ENCODE measurements at regions not wholly inside any gene's neighbourhood (a gene's known extent, or its start where the extent isn't known, plus 50 kb on each side); places are given as distances from the start of the nearest gene placed in this dataset.

GRCh38 chr4:3715855-3716630 is 50.1 kb upstream of the ADRA2C start:
- DNase-seq (ENCODE audit: low spot score): no peak

GRCh38 chr4:3715061-3715854 is 50.9 kb upstream of the ADRA2C start:
- no peak for DNase-seq (ENCODE audit: low spot score)

GRCh38 chr4:3714642-3715001 is 51.6 kb upstream of the ADRA2C start:
- no peak for DNase-seq (ENCODE audit: low spot score)

DNA sequence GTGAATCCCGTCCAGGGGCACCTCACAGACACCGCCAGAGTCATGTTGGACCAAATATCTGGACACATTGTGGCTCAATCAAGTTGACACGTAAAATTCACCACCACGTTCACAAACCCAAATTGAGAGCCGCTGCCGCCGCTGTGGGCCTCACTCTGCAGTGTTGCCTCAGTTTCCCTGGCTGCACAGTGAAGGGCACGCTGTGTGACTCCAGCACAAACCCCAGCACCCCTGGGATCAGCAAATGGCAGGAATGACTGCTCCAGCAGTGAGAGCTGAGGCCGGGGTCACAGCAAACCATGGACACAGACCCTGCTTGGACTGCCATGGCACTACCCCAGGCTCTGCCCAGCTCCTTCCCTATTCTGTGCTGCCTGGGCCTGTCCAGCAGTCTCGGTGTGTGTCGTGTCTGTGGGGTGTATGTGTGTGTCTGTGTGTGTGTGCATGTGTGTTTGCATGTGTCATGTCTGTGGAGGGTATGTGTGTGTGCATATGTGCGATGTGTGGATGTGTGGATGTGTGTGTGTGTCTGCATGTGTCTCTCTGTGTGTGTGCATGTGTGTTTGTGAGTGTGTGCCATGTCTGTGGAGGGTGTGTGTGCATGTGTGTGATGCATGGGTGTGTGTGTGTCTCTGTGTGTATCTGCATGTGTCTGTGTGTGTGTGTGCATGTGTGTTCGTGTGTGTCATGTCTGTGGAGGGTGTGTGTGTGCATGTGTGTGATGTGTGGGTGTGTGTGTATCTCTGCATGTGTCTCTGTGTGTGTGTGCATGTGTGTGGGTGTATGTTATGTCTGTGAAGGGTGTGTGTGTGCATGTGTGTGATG is 52.2 kb upstream of the ADRA2C start:
- DNase-seq (ENCODE audit: low spot score): no peak

- DNase-seq (ENCODE audit: low spot score): no peak
These were observed 52.8 kb upstream of the ADRA2C start for GRCh38 chr4:3713346-3713745.

DNA sequence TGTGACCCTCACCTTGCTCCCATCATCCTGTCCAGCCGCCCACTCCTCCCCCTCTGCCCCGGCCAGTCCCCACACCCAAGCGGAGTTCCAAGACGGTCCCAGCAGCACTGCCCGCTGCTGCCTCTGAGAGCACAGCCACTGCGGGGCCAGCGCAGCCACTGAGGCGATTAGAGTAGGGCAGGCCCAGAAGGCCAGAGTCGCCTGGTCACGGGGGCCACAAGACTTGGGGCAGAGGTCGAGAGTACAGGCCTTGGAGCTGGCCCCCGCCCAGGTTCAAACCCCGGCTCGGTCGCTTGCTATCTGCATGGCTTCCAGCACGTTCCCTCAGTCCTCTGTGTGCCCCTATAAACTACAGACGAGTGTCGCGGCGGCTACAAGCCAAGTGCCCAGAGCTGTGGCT is 53.2 kb upstream of the ADRA2C start:
- DNase-seq (ENCODE audit: low spot score): no peak

GRCh38 chr4:3712112-3712805 is 53.9 kb upstream of the ADRA2C start:
- DNase-seq (ENCODE audit: low spot score): no peak

GRCh38 chr4:3711183-3712111 is 54.7 kb upstream of the ADRA2C start:
- no peak for DNase-seq (ENCODE audit: low spot score)

DNA sequence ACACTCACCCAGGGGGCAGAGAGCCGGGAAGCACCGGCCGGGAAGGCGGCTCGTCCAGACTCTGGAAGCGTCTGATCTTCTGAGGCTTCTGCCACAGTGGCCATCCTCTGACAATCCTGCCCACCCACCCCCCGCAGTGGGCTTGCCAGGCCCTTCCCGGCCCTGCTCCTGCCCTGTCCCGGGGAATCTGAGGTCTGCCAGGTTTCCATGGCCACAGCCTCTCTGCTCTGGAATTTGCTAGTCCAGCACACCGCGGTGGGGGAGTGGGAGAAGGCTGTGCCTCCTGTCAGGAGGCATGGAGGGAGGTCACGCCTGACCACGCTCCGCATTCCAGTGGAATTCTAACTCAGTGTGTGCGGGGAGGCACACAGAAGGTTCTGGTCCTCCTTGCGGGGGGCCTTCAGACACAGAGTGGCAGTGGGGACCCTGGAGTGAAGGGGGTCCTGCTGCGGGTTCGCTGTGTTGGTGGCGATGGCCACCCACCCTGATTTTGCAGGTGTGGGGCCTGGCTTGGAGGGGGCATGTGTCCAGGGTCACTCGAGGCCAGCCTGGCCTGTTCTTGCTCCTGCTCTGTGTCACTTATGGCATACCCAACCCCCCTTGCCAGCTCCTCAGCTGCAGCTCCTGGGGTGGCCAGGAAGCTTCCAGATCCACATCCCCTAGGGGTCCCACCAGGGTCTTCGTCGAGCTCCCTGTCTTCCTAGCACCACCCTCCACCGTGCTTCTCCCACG is 55.6 kb upstream of the ADRA2C start:
- DNase-seq (ENCODE audit: low spot score): no peak

DNA sequence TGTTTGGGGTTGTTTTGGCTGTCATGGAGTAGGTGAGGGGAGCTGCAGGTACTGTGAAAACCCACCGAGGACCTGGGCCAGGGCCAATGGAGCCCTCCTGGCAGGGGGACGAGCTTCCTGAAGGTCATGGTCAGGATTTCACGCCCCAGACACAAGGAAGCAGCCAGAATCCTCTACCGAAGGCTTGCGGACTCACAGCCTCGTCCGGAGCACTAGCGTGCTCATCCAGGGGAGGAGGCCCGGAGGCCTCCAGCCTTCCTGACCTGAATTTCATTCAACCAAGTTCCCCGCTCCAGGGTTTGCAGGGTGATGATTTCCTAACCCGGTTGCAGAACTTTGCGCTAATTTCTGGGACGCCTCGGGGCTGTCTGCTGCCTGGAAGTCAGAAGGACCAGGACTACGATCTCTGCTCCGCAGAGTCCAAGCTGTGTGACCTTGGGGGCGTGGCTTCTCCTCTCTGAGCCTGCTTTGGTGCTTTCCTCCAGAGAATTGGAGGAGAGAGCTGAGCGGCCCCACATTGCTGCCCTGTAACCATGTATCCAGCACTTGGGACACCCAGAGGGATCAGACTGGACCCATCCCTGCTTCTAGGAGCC is 56.2 kb upstream of the ADRA2C start:
- DNase-seq (ENCODE audit: low spot score): no peak

DNA sequence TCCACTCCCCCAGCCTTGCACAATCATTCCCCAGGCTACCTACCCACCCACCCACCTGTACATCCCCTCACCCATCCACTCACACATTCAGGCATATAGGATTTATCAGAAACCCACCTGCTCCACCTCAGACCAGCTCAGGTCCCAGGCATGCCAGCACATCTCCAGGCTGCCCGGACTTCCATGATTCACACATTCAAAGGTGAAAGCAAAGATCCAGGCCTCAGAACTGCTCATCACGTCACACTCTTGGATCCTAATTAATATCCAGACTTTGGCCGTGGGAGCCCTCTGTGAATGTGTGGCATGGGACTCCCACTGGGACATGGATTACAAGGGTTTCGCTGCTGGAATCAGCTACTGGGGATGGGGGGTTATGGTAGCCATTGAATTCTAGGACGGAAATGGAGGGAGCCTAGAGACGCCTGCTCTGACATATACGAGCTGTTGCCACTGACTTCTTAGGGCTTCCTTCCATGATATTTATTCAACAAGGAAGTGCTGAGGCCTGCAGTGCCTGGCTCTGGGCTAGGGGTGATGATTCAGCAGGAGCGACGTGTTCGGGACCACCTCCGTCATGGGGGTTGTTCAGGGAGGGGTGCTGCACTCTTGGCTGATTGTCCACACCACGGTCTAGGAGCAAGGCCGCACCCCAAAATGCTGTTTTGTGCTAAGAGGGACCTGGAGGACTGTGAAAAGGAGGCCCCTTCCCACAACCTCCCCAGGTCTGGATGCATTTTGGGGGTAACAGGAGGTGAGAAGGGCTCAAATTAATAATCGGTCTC is 56.9 kb upstream of the ADRA2C start:
- DNase-seq (ENCODE audit: low spot score): no peak

GRCh38 chr4:3708611-3709010 is 57.6 kb upstream of the ADRA2C start:
- DNase-seq (ENCODE audit: low spot score): no peak

GRCh38 chr4:3708103-3708510 is 58.1 kb upstream of the ADRA2C start:
- DNase-seq (ENCODE audit: low spot score): no peak

- no peak for DNase-seq (ENCODE audit: low spot score)
These were observed 58.6 kb upstream of the ADRA2C start for GRCh38 chr4:3707423-3708102.

DNA sequence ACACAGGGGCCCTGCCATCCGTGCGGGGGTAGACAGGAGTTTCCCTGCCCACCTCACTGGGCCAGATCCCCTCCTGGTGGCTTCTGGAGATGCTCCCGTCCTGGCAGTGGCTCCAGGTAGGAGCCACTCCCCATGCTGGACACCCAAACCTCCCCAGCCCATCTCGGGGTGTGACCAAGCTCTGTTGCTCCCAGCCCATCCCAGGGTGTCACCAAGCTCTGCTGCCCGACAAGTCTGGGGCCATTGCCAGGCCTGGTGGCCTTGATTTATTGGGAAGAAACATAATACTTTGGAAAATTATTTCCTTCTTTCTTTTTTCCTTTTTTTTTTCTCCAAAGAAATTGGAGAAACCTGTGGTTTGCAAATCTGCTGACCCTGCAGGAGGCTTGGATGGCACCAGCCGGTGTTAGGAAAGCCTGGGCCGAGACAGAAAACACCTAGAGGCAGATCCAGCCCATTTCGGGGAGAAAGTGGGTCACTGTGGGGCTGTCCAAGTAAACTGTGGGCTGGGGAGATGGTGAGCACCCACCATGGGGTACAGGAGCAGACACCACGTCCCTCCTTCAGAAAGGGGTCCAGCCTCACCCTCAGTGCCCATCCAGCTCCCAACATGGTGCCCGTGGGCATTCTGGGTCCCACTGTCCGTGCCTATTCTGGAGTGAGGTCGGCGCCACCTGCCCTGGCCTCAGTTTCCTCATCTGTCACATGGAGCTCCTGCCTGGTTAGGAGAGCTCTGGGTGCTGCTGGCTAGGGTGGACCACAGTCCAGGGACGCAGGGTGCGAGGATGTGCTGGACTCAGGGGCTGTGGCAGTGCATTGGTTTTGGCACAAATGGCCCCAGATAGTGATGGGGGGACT is 59.4 kb upstream of the ADRA2C start:
- no peak for DNase-seq (ENCODE audit: low spot score)

GRCh38 chr4:3706111-3706511 is 60.1 kb upstream of the ADRA2C start:
- no peak for DNase-seq (ENCODE audit: low spot score)

DNA sequence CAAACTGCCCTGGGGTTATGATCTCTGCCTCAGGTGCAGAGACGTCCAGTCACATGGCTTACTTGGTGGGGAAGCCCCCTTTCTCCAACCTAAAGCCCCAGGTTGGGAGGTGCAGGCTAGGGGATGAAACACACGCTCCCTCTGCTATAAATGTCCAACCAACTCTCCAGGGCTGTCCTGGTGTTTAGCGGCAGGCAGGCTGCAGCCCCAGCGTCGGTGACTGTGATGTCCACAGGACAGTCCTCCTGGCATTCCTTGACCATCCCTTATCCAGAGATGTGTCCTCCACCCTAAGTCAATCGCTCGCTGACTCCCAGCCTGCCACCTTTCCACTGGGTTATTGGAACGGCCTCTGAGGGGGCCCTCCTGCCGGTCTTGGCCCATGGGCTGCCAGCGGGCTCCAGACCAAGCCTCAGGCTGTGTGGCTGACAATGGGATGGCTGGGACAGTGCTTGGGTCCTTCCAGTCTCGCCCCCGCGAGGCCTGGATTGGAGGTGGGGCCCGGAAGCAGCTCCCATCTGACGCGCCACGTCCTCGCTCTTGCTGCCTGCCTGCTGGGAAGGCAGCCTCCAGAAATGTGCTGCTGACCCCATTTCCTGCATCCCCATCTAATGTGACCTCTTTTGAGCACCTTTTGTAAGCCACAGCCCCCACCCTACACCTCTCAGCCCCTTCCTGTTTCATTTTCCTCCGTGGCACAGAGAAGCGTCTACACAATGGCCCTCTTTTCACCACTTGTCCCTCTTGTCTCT is 60.8 kb upstream of the ADRA2C start:
- DNase-seq (ENCODE audit: low spot score): no peak
